Hypothalamus (tissue), 51 donors: ENCODE measurements at regions not wholly inside any gene's neighbourhood (a gene's known extent, or its start where the extent isn't known, plus 50 kb on each side); places are given as distances from the start of the nearest gene placed in this dataset.

Experiments
- DNase-seq, 51 donors: peaks; one replicate each; lab custom pipeline; 2025; lab: John Stamatoyannopoulos, UW

DNA sequence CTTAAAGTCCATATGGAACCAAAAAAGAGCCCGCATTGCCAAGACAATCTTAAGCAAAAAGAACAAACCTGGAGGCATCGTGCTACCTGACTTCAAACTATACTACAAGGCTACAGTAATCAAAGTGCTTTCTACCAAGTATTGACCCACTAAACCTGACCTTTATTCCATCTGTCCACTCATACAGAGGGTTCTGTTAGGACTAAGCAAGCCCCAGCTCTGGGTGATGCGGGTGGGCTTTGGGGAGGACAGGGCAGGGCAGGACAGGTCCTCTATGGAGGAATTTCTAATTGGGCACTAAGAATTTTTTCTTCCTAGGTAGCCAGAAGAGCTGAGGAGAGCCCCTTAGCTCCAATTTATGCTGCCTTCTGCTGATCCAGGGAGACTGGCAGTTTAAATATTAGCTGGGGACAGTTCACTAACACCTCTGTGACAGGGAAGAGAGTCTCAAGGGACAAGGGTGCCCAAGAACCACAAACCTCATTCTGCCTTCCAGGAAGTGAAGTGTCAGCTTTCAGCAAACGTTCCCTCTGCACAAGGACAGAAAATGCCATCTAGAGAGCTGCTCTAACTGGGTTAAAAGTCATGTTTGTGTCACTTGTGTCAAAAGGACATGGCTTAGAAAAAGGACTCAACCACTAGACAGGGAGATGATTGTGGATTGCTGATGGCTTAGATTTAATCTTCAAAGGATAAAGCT lies 143.2 kb downstream of the KIT start:
- no peak for DNase-seq

DNA sequence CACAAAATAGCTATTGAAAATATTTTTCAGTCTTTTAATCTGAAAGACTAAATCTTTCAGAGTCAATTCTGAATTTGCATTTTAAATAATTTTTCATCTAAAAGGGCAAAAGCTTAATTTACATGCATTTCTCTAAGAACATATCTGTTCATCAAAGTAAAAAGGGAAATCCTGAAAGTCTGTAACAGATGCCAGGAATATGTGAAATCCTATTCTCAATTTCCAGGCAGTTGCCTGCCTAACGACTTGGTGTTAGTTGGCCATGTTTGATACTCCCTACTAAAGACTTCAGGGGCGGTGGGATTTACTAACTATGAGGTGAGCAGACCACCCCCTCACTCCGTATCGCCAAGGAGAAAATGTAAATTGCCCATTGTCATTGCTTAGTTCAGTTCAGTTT lies 136.8 kb downstream of the KIT start:
- no peak for DNase-seq

DNA sequence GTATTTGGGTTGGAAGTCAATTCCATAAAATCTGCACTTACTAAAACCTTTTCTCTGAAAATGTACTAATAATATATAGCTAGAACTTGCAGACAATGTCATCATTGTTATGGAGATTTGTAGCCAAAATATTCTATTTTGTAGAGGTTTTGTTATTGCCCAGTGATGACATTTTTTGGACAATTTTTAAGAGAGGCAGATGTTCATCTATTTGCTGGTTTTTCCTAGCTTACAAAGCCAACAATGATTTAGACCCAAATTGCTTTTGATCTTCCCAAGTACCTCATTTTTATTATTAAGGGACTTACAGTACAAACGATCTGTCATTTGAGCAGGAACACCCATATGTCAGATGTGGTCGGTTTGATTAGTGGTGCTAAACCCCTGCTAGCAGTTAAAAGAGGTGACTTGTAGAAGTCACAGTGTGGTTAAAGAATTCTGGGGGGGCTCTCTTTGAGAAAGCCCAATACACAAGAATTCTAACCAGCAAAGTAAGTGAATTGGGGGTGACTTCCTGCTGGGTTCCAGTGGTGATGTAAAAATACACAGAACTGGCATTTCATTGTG lies 136.2 kb downstream of the KIT start:
- DNase-seq: no peak
